ENCODE measurements at regions not wholly inside any gene's neighbourhood (a gene's known extent, or its start where the extent isn't known, plus 50 kb on each side); places are given as distances from the start of the nearest gene placed in this dataset.
A peak's percentile ranks its signal among the peaks of the same experiment; 100 is the strongest.
"Not testable (repeated sequence)": the region's sequence is repeated elsewhere in the genome, so short reads cannot be mapped to it uniquely, and the experiment has no call there.

DNA sequence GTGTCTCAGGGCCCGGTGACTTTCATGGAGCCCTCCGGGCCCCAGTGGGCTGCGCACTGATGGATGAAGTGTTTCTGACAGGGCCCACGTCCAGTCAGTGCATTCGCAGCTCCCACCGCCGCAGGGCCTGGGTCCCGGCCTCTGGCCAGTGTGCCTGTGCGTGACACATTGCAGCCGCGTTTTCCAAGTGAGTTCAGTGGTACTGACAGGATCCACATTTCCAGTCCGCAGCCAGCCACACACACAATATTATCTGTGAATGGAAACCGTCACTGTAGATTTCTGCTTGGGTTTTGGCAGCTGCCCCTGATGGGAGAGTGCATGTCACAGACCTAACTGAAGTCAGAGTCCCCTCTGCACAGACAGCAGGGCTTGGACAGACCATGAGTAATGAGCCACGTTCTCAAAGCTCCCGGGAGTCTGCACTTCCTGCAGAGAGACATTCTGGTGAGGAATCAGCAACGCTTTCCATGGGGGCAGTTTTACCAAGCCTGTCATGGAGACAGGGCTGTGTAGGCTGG is 171.4 kb downstream of the MYLK4 start:
- Histone ChIP-seq H3K4me1 (no peaks in the 10 kb centered on the region), H3K9me3 (no peaks in the 10 kb centered on the region), H3K4me3 (no peak overlapping the region), H3K27ac (no peak overlapping the region), H3K27me3 (ENCODE audit: low read depth) (no peaks in the 10 kb centered on the region), H3K36me3 (no peaks in the 10 kb centered on the region)
- TF ChIP-seq, protein P1, sequence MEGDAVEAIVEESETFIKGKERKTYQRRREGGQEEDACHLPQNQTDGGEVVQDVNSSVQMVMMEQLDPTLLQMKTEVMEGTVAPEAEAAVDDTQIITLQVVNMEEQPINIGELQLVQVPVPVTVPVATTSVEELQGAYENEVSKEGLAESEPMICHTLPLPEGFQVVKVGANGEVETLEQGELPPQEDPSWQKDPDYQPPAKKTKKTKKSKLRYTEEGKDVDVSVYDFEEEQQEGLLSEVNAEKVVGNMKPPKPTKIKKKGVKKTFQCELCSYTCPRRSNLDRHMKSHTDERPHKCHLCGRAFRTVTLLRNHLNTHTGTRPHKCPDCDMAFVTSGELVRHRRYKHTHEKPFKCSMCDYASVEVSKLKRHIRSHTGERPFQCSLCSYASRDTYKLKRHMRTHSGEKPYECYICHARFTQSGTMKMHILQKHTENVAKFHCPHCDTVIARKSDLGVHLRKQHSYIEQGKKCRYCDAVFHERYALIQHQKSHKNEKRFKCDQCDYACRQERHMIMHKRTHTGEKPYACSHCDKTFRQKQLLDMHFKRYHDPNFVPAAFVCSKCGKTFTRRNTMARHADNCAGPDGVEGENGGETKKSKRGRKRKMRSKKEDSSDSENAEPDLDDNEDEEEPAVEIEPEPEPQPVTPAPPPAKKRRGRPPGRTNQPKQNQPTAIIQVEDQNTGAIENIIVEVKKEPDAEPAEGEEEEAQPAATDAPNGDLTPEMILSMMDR (IDR thresholded peaks at IDR 0.05) = no peak
- intact Hi-C loops (cut with DNase I) = no loop called here
- DNase-seq (peak; percentile 61), ATAC-seq (peak; percentile 81 to 91)

DNA sequence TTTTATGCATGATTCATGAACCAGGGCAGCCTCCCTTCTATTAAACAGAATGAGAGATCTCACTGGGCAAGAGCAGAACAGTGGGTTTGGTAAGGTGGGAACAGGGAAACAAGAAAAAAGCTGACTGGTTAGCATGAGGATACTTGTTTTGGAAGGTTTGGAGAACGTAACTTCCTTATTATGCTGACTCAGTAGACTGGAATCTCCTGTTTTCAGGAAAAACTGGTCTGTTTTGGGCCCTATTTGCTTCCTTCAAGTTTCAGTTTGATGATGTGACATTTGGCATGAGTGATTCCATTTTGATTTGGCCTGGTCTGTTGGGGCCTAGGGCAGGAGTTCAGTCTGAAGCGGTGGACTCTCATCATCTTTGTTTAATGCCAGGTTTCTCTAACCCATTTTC is 172.0 kb downstream of the MYLK4 start:
- H3K27me3 ChIP-seq (ENCODE audit: low read depth) = no peaks in the 10 kb centered on the region
- intact Hi-C loops (cut with DNase I) = no loop called here
- peak; percentile 29 to 53 for ATAC-seq

DNA sequence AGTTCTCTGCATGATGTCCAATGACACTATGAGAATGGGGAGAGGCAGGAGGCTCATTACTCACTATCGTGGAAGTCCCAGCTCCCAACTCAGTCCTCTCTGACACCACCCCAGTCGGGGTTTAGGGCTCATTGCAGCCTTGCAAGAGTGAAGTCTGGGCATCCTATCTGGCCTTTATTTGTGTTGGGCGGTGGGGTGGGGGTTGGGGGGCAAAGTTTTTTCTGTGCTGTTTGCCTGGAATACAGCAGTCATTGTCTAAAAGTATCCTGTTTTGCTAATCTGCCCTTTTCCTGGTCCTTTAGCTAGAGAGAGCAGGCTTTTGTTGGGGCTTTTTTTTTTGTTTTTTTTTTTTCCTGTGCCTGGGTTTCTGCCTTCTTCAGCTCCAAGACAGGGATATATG is 174.2 kb downstream of the MYLK4 start:
- intact Hi-C loops (cut with DNase I) = no loop called here
- Histone ChIP-seq H3K4me1 (no peaks in the 10 kb centered on the region), H3K36me3 (no peaks in the 10 kb centered on the region), H3K27me3 (ENCODE audit: low read depth) (no peaks in the 10 kb centered on the region), H3K4me3 (no peak overlapping the region), H3K27ac (no peak overlapping the region), H3K9me3 (no peaks in the 10 kb centered on the region)
- ATAC-seq (no peak), DNase-seq (no peak)
- TF ChIP-seq, protein P1 (IDR thresholded peaks at IDR 0.05) = no peak

More for the DNA sequence above, 172.0 kb downstream of the MYLK4 start:
- no peaks in the 10 kb centered on the region for H3K36me3 ChIP-seq
- H3K4me1 ChIP-seq = no peaks in the 10 kb centered on the region
- H3K4me3 ChIP-seq = no peak overlapping the region
- TF ChIP-seq, protein P1 (IDR thresholded peaks at IDR 0.05) = no peak
- DNase-seq = no peak
- H3K9me3 ChIP-seq = no peaks in the 10 kb centered on the region
- H3K27ac ChIP-seq = no peak overlapping the region

DNA sequence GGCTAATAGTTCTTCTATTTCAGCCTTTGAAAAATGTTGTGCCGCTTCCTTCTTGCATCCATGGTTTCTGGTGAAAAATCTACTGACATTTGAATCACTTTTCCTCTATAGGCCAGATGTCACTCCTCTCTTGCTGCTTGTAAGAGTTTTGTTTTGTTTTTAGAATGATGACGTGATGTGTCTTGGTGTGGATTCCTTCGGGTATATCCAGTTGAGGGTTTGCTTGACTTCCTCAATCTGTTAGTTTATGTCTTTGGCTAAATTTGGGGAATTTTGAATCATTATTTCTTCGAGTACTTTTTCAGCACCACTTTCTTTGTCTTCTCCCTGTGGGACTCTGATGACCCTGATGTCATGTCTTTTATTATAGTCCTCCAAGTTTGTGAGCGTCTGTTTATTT is 175.5 kb downstream of the MYLK4 start:
- no peaks in the 10 kb centered on the region for H3K4me1 ChIP-seq
- TF ChIP-seq, protein P1 (IDR thresholded peaks at IDR 0.05) = no peak
- ATAC-seq = no peak
- DNase-seq = no peak
- intact Hi-C loops (cut with DNase I) = no loop called here
- H3K9me3 ChIP-seq = no peaks in the 10 kb centered on the region
- H3K36me3 ChIP-seq = no peaks in the 10 kb centered on the region
- H3K27me3 ChIP-seq (ENCODE audit: low read depth) = no peaks in the 10 kb centered on the region
- H3K27ac ChIP-seq = no peak overlapping the region
- no peak overlapping the region for H3K4me3 ChIP-seq

DNA sequence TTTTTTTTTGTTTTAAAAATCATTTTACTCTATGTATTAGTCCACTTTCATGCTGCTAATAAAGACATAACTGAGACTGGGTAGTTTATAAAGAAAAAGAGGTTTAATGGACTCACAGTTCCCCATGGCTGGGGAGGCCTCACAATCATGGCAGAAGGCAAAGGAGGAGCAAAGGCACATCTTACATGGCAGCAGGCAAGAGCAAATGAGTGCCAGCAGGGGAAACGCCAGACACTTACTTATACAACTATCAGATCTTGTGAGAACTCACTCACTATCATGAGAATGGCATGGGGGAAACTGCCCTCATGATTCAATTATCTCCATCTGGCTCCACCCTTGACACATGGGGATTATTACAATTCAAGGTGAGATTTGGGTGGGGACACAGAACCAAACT is 181.3 kb downstream of the MYLK4 start:
- H3K27ac ChIP-seq; H3K9me3 ChIP-seq; intact Hi-C loops (cut with DNase I); H3K4me3 ChIP-seq; H3K36me3 ChIP-seq; DNase-seq; H3K27me3 ChIP-seq (ENCODE audit: low read depth); ATAC-seq; H3K4me1 ChIP-seq: not testable (repeated sequence)

DNA sequence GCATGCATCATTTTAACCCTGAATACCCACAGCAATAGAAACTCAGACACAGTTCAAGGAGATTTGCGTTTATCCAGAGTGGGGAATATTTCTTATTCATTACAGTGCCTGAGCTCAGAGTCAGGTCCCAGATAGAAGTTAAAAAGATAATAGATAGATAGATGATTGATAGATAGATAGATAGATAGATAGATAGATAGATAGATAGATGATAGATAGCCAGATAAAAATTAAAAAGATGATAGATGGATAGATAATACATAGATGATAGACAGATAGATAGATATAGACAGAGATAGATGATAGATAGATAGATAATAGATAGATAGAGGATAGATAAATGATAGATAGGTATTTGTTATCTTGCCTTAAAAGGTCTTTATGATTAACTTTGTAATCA is 184.7 kb downstream of the MYLK4 start:
- Histone ChIP-seq H3K4me3 (no peak overlapping the region), H3K4me1 (peaks cover 5% of the 10 kb centered on the region), H3K36me3 (no peaks in the 10 kb centered on the region), H3K27me3 (ENCODE audit: low read depth) (no peaks in the 10 kb centered on the region), H3K9me3 (peaks cover 6% of the 10 kb centered on the region), H3K27ac (no peak overlapping the region)
- TF ChIP-seq, protein P1 (IDR thresholded peaks at IDR 0.05) = no peak
- DNase-seq (no peak), ATAC-seq (no peak)
- intact Hi-C loops (cut with DNase I) = no loop called here

Data from lower lobe of right lung (tissue), 2 donors.